Epithelial cell of proximal tubule (primary cell): ENCODE measurements at regions not wholly inside any gene's neighbourhood (a gene's known extent, or its start where the extent isn't known, plus 50 kb on each side); places are given as distances from the start of the nearest gene placed in this dataset.

Source experiments
- DNase-seq: peaks from one replicate; pipeline ENCODE4 v3.0.0-alpha.2; 2011; ENCODE audit warnings: low read depth
- H3K4me3 ChIP-seq: 2 replicates; pipeline ENCODE4 v1.5.1; 2011; ENCODE audit warnings: low read depth, mild to moderate bottlenecking, low read length
- CTCF ChIP-seq: conservative IDR thresholded peaks from 2 replicates; pipeline ENCODE4 v1.5.1; 2012; ENCODE audit warnings: low read depth, mild to moderate bottlenecking, low read length

- no peak for TF ChIP-seq CTCF
- no peak overlapping the region for H3K4me3 ChIP-seq
- DNase-seq: no peak
These were observed 82.1 kb upstream of the CNTNAP4 start for GRCh38 chr16:76195056-76195455.

GRCh38 chr16:76195648-76196047 is 81.6 kb upstream of the CNTNAP4 start:
- no peak overlapping the region for H3K4me3 ChIP-seq
- TF ChIP-seq CTCF: no peak
- no peak for DNase-seq

- no peak for TF ChIP-seq CTCF
- no peak overlapping the region for H3K4me3 ChIP-seq
- no peak for DNase-seq
These were observed 79.3 kb upstream of the CNTNAP4 start for GRCh38 chr16:76197900-76198299.

- no peak overlapping the region for H3K4me3 ChIP-seq
- DNase-seq: no peak
- no peak for TF ChIP-seq CTCF
These were observed 77.5 kb upstream of the CNTNAP4 start for GRCh38 chr16:76199681-76200220.

GRCh38 chr16:76201385-76201784 is 75.8 kb upstream of the CNTNAP4 start:
- H3K4me3 ChIP-seq: no peak overlapping the region
- DNase-seq: no peak
- TF ChIP-seq CTCF: no peak

- no peak overlapping the region for H3K4me3 ChIP-seq
- TF ChIP-seq CTCF: no peak
- no peak for DNase-seq
These were observed 73.0 kb upstream of the CNTNAP4 start for GRCh38 chr16:76204249-76204648.

- no peak for DNase-seq
- H3K4me3 ChIP-seq: no peak overlapping the region
- no peak for TF ChIP-seq CTCF
These were observed 69.9 kb upstream of the CNTNAP4 start for GRCh38 chr16:76207270-76207669.
